T-helper 2 cell (primary cell): ENCODE measurements at regions not wholly inside any gene's neighbourhood (a gene's known extent, or its start where the extent isn't known, plus 50 kb on each side); places are given as distances from the start of the nearest gene placed in this dataset.

Experiments
- DNase-seq, 5 experiments: peaks; one replicate each; pipeline versions ENCODE4 v3.0.0 to v3.0.0-alpha.2; 2012 to 2022

GRCh38 chr1:5711956-5712645 lies 280.1 kb downstream of the NPHP4 start:
- DNase-seq, result no peak

- DNase-seq, result no peak
Observed at GRCh38 chr1:5711079-5711478, 281.1 kb downstream of the NPHP4 start.

GRCh38 chr1:5709976-5710375 lies 282.2 kb downstream of the NPHP4 start:
- DNase-seq, result no peak

GRCh38 chr1:5709461-5709975 lies 282.7 kb downstream of the NPHP4 start:
- DNase-seq, result no peak

- no peak for DNase-seq
Observed at GRCh38 chr1:5708346-5709245, 283.6 kb downstream of the NPHP4 start.

- no peak for DNase-seq
Observed at GRCh38 chr1:5707566-5708345, 284.5 kb downstream of the NPHP4 start.

- DNase-seq, result no peak
Observed at GRCh38 chr1:5706239-5706638, 286.0 kb downstream of the NPHP4 start.

- no peak for DNase-seq
Observed at GRCh38 chr1:5705751-5706150, 286.5 kb downstream of the NPHP4 start.

GRCh38 chr1:5704561-5705514 lies 287.4 kb downstream of the NPHP4 start:
- no peak for DNase-seq

GRCh38 chr1:5701642-5702041 lies 290.6 kb downstream of the NPHP4 start:
- no peak for DNase-seq

- DNase-seq, result no peak
Observed at GRCh38 chr1:5693568-5693967, 298.7 kb downstream of the NPHP4 start.

- DNase-seq, result no peak
Observed at GRCh38 chr1:5692664-5693063, 299.6 kb downstream of the NPHP4 start.

GRCh38 chr1:5691795-5692509 lies 300.3 kb downstream of the NPHP4 start:
- DNase-seq, result no peak

GRCh38 chr1:5690898-5691297 lies 301.3 kb downstream of the NPHP4 start:
- DNase-seq, result no peak

- no peak for DNase-seq
Observed at GRCh38 chr1:5690291-5690690, 301.9 kb downstream of the NPHP4 start.

GRCh38 chr1:5688081-5689077 lies 303.8 kb downstream of the NPHP4 start:
- peak in 1 of 5 experiments; percentile 58 for DNase-seq

- DNase-seq, result no peak
Observed at GRCh38 chr1:5686925-5687706, 305.1 kb downstream of the NPHP4 start.

- DNase-seq, result no peak
Observed at GRCh38 chr1:5686195-5686594, 306.0 kb downstream of the NPHP4 start.

GRCh38 chr1:5685446-5686040 lies 306.7 kb downstream of the NPHP4 start:
- no peak for DNase-seq
